Endothelial cell (in vitro differentiated cells): ENCODE measurements at regions not wholly inside any gene's neighbourhood (a gene's known extent, or its start where the extent isn't known, plus 50 kb on each side); places are given as distances from the start of the nearest gene placed in this dataset.

Source experiments
- DNase-seq: peaks from one replicate; pipeline ENCODE4 v3.0.0; 2021; ENCODE audit warnings: low spot score
- H3K27ac Mint-ChIP-seq: one replicate; pipeline ENCODE4 v1.8.0; 2021; ENCODE audit warnings: mixed read lengths, inconsistent platforms; ENCODE audit not compliant: unreplicated experiment
- H3K27me3 Mint-ChIP-seq: one replicate; pipeline ENCODE4 v1.8.0; 2021; ENCODE audit warnings: mild to moderate bottlenecking, moderate library complexity, mixed read lengths, inconsistent platforms; ENCODE audit not compliant: unreplicated experiment
- H3K36me3 Mint-ChIP-seq: one replicate; pipeline ENCODE4 v1.8.0; 2021; ENCODE audit warnings: mild to moderate bottlenecking, low read depth, mixed read lengths, inconsistent platforms; ENCODE audit not compliant: unreplicated experiment
- H3K4me1 Mint-ChIP-seq: one replicate; pipeline ENCODE4 v1.8.0; 2021; ENCODE audit warnings: mild to moderate bottlenecking, mixed read lengths, inconsistent platforms; ENCODE audit not compliant: unreplicated experiment
- H3K4me3 Mint-ChIP-seq: one replicate; pipeline ENCODE4 v1.8.0; 2021; ENCODE audit warnings: mild to moderate bottlenecking, mixed read lengths, inconsistent platforms; ENCODE audit not compliant: unreplicated experiment
- H3K9me3 Mint-ChIP-seq: one replicate; pipeline ENCODE4 v1.8.0; 2021; ENCODE audit warnings: mixed read lengths, inconsistent platforms; ENCODE audit not compliant: unreplicated experiment
- TF ChIP-seq, protein P1 (sequence below): fragments of 200-600 bp; sonication (generic); IDR thresholded peaks from one replicate; pipeline ENCODE4 v1.5.0; 2021; ENCODE audit warnings: antibody characterized with exemption; ENCODE audit not compliant: unreplicated experiment

DNA sequence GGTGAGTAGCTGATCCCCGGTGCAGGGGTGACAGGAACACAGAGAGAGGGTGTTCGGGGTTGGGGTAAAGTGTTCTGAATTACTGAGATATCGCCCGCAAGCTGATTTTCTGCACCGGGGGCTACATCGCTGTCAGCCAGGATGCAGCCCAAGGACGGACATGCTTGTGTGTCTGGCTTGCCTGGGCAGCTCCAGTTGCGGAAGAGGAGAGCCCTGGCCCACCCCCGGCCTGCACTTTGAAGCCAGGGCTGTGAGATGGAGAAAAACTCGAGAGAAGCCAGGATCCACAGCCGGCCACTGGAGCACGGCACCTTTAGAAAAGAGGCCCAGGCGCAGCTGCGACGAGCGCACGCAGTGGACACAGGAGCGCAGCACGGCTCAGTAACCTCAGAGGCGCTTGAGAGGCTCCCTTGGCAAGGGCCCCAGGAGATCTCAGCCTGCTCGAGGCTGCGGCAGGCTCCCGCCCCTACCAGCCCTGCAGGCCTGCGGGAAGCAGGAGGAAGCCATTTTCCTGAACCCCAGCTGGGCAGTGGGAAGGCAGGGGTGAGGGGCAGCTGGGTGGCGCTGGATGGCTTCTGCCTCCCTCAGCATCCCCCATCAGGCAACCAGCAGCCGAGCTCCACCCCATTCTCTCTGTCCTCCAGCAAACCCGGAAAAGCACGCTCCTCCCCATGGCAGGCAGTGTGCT is 59.2 kb downstream of the C9orf50 start:
- Mint-ChIP-seq H3K27me3 (peaks cover 12% of the 10 kb centered on the region), H3K9me3 (no peaks in the 10 kb centered on the region), H3K4me3 (no peak overlapping the region), H3K36me3 (no peaks in the 10 kb centered on the region), H3K27ac (no peak overlapping the region), H3K4me1 (peaks cover 17% of the 10 kb centered on the region)
- no peak for DNase-seq
- TF ChIP-seq, protein P1, sequence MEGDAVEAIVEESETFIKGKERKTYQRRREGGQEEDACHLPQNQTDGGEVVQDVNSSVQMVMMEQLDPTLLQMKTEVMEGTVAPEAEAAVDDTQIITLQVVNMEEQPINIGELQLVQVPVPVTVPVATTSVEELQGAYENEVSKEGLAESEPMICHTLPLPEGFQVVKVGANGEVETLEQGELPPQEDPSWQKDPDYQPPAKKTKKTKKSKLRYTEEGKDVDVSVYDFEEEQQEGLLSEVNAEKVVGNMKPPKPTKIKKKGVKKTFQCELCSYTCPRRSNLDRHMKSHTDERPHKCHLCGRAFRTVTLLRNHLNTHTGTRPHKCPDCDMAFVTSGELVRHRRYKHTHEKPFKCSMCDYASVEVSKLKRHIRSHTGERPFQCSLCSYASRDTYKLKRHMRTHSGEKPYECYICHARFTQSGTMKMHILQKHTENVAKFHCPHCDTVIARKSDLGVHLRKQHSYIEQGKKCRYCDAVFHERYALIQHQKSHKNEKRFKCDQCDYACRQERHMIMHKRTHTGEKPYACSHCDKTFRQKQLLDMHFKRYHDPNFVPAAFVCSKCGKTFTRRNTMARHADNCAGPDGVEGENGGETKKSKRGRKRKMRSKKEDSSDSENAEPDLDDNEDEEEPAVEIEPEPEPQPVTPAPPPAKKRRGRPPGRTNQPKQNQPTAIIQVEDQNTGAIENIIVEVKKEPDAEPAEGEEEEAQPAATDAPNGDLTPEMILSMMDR, result no peak

DNA sequence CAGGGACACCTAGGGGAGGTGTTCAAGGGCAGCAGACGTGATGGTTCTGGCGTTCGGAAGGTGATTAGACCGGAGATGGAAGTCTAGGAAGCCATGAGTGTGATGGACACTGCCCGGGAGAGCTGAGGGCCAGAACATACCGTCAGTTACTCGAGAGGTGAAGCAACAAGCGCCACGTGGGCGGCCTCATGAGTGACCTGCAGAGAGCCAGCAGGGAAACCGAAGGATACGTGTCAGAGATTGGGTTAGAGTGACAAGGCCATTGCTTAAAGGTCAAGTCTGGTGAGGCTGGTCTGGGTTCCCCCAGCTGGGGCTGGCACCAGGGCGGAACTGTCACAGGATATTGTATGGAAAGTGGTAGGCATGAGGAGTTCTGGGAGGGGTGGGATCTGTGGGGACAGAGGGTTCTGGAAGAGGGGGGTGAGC is 60.0 kb downstream of the C9orf50 start:
- Mint-ChIP-seq H3K4me1 (peaks cover 23% of the 10 kb centered on the region), H3K36me3 (no peaks in the 10 kb centered on the region), H3K9me3 (no peaks in the 10 kb centered on the region), H3K27me3 (peaks cover 16% of the 10 kb centered on the region), H3K4me3 (no peak overlapping the region), H3K27ac (no peak overlapping the region)
- TF ChIP-seq, protein P1, result no peak
- DNase-seq, result no peak

DNA sequence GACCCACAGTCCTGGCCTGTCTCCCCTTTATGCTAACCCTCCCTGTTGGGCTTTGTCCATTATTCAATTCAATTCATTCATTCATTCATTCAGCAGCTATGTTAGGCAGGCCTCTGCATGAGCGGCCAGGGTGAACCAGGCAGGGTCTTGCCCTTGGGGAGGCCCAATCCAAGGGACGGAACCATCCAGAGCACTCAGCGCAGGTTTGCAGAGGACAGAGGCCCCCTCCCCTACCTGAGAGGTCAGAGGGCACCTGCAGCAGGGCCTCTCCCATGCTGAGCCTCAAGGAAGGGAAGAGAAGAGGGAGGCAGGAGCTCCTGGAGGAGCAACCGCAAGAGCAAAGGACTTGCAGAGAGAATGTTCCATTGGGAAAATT is 61.4 kb downstream of the C9orf50 start:
- Mint-ChIP-seq H3K4me1 (peaks cover 28% of the 10 kb centered on the region), H3K27me3 (peaks cover 16% of the 10 kb centered on the region), H3K4me3 (no peak overlapping the region), H3K9me3 (no peaks in the 10 kb centered on the region), H3K27ac (no peak overlapping the region), H3K36me3 (no peaks in the 10 kb centered on the region)
- TF ChIP-seq, protein P1, result no peak
- DNase-seq, result no peak

DNA sequence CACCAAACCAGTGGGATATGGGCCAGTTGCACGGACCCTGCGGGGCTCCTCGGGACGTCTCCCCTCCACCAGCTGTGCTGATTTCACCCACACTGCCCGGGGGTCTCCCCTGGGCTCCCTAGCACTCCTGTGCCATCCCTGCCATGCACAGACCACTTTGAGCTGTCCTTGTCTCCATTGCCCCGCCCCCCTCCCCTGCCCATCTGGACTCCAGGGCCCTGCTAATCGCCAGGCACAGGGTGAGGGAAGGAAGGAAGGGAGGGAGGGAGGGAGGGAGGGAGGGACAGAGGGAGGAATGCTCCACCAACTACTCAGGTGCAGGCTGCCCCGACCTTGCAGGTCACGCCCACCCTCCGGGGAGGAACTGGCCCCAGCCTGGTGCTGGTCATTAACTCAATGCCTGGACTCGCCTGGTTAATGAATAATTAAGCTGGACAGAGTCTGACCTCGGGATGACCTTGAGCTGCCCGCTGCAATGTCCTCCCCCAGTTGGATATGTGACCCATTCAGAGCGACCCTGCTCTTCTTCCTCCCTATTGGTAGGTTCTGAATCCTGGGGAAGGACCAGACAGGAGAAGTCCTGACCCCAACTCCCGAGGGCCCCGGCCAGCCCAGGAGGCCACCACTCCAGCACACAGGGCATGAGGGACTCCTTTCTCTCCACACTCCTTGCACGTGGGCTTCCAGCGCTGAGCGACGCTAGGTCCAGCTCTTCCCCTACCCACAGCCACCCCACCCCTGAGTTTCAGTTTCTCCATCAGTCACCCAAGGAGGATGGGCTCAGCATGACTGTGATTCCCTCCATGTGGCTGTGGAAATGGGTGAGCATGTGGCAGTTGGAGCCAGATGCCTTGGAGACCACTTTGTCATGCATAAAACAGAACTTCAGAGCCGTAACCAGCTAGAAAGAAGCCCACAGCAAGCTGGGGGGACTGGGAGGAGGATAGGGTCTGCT is 62.1 kb downstream of the C9orf50 start:
- Mint-ChIP-seq H3K36me3 (no peaks in the 10 kb centered on the region), H3K27me3 (peaks cover 16% of the 10 kb centered on the region), H3K9me3 (no peaks in the 10 kb centered on the region), H3K4me3 (no peak overlapping the region), H3K4me1 (peaks cover 28% of the 10 kb centered on the region), H3K27ac (no peak overlapping the region)
- DNase-seq, result no peak
- TF ChIP-seq, protein P1, result no peak
